ENCODE measurements at regions not wholly inside any gene's neighbourhood (a gene's known extent, or its start where the extent isn't known, plus 50 kb on each side); places are given as distances from the start of the nearest gene placed in this dataset.

GRCh38 chr5:92977846-92978540, 603.0 kb downstream of the NR2F1-AS1 start:
- TF ChIP-seq POLR2A (IDR thresholded peaks at IDR 0.05; ENCODE audit: extremely low read depth, insufficient read length) (no peak), MYC (IDR thresholded peaks at IDR 0.05; ENCODE audit: low read depth, low read length) (no peak)

All from NB4 (cell line).